ENCODE measurements at regions not wholly inside any gene's neighbourhood (a gene's known extent, or its start where the extent isn't known, plus 50 kb on each side); places are given as distances from the start of the nearest gene placed in this dataset.

- Histone ChIP-seq H3K9me2 (0 out of 2 replicates have a peak, but pooled peaks cover 3% of the 10 kb centered on the region), H3K4me3 (ENCODE audit: low read depth in 2 of 2, low read length in 1 of 2) (no peak overlapping the region), H3K4me2 (no peak overlapping the region), H3K27ac (ENCODE audit: low read depth in 2 of 2, low read length in 1 of 2) (no peak overlapping the region), H3K9ac (no peak overlapping the region), H3K36me3 (replicated peaks in 1 of 2; ENCODE audit: control insufficient read depth in 1 of 2, insufficient read depth in 2 of 2, low read length in 1 of 2) (no peaks in the 10 kb centered on the region), H2AFZ (ENCODE audit: low read depth) (no peak overlapping the region), H3K9me3 (no peaks in the 10 kb centered on the region), H3F3A (replicated peaks; ENCODE audit: insufficient read depth) (no peaks in the 10 kb centered on the region), H3K27me3 (ENCODE audit: insufficient read depth) (no peaks in the 10 kb centered on the region), H4K20me1 (ENCODE audit: insufficient read depth) (no peaks in the 10 kb centered on the region), H3K79me2 (ENCODE audit: insufficient read depth) (no peaks in the 10 kb centered on the region), H3K4me1 (ENCODE audit: control insufficient read depth in 1 of 2, insufficient read depth in 2 of 2, low read depth in 1 of 2, low read length in 1 of 2) (no peaks in the 10 kb centered on the region)
- no peak for DNase-seq
- CTCF ChIA-PET: no interaction called here
- POLR2A ChIA-PET: no interaction called here
- 38% methylated on average over 1 of the region's 1 CpG for WGBS (ENCODE audit: low lambda C conversion rate)
- TF ChIP-seq POLR2AphosphoS5 (IDR thresholded peaks at IDR 0.05; ENCODE audit: low read depth, low read length): no peak
Measured at GRCh38 chr13:79211377-79211776, 194.7 kb downstream of the RBM26 start.

GRCh38 chr13:79197933-79198332 is 208.1 kb downstream of the RBM26 start:
- POLR2A ChIA-PET: no interaction called here
- Histone ChIP-seq H3K9me2 (no peaks in the 10 kb centered on the region), H3K4me2 (no peak overlapping the region), H3K9ac (no peak overlapping the region), H3K36me3 (replicated peaks in 1 of 2; ENCODE audit: control insufficient read depth in 1 of 2, insufficient read depth in 2 of 2, low read length in 1 of 2) (no peaks in the 10 kb centered on the region), H3K9me3 (no peaks in the 10 kb centered on the region), H3K27me3 (ENCODE audit: insufficient read depth) (no peaks in the 10 kb centered on the region), H3K79me2 (ENCODE audit: insufficient read depth) (no peaks in the 10 kb centered on the region), H3F3A (replicated peaks; ENCODE audit: insufficient read depth) (no peaks in the 10 kb centered on the region), H3K4me3 (ENCODE audit: low read depth in 2 of 2, low read length in 1 of 2) (no peak overlapping the region), H4K20me1 (ENCODE audit: insufficient read depth) (no peaks in the 10 kb centered on the region), H3K4me1 (ENCODE audit: control insufficient read depth in 1 of 2, insufficient read depth in 2 of 2, low read depth in 1 of 2, low read length in 1 of 2) (no peaks in the 10 kb centered on the region), H3K27ac (ENCODE audit: low read depth in 2 of 2, low read length in 1 of 2) (no peak overlapping the region), H2AFZ (ENCODE audit: low read depth) (no peak overlapping the region)
- no peak for TF ChIP-seq TAF1 (IDR thresholded peaks at IDR 0.05; ENCODE audit: borderline replicate concordance, low read depth, low read length)
- TF ChIP-seq TCF12 (IDR thresholded peaks at IDR 0.05): no peak
- no peak for TF ChIP-seq CTCF (IDR thresholded peaks at IDR 0.05)
- no peak for TF ChIP-seq FOSL2 (IDR thresholded peaks at IDR 0.05; ENCODE audit: borderline replicate concordance, low read depth)
- no peak for TF ChIP-seq EZH2phosphoT487 (IDR thresholded peaks at IDR 0.05; ENCODE audit: borderline replicate concordance, low read depth)
- no peak for TF ChIP-seq SMC3 (IDR thresholded peaks at IDR 0.05; ENCODE audit: low read depth, low read length)
- TF ChIP-seq CHD2 (IDR thresholded peaks at IDR 0.05; ENCODE audit: low read length, partially characterized antibody): no peak
- no peak for TF ChIP-seq GATA2 (CRISPR knock-in tag; IDR thresholded peaks at IDR 0.05)
- TF ChIP-seq FOXJ3 (CRISPR knock-in tag; IDR thresholded peaks at IDR 0.05): no peak
- TF ChIP-seq ZBTB33 (IDR thresholded peaks at IDR 0.05; ENCODE audit: borderline replicate concordance, low read depth): no peak
- no peak for TF ChIP-seq YY1 (IDR thresholded peaks at IDR 0.05; ENCODE audit: low read depth)
- no peak for TF ChIP-seq RFX5 (IDR thresholded peaks at IDR 0.05; ENCODE audit: low read length)
- TF ChIP-seq USF1 (IDR thresholded peaks at IDR 0.05; ENCODE audit: borderline replicate concordance, low read depth): no peak
- TF ChIP-seq TEAD4 (IDR thresholded peaks at IDR 0.05; ENCODE audit: borderline replicate concordance, insufficient read depth): no peak
- no peak for TF ChIP-seq POLR2AphosphoS5 (IDR thresholded peaks at IDR 0.05; ENCODE audit: low read depth, low read length)
- CTCF ChIA-PET: no interaction called here
- WGBS (ENCODE audit: low lambda C conversion rate): 33% methylated on average over 2 of the region's 2 CpGs
- DNase-seq: no peak

Data from SK-N-SH (cell line).